ENCODE measurements at regions not wholly inside any gene's neighbourhood (a gene's known extent, or its start where the extent isn't known, plus 50 kb on each side); places are given as distances from the start of the nearest gene placed in this dataset.

DNA sequence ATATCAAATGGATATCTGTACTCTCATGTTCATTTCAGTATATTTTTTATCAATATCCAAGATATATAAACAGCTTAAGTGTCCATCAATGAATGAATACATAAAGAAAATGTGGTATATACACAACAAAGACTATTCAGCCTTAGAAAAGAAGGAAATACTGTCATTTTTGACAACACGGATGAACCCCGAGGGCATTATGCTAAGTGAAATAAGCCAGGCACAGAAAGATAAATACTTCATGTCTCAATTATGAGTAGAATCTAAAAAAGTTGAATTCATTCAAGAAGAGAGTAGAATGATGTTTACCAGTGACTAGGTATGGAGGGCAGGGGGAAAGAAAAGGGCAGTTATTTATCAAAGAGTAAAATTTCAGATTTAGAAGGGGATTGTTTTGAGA, 949.8 kb upstream of the TYRP1 start:
- no peak for TF ChIP-seq CTCF (conservative IDR thresholded peaks at IDR 0.05; ENCODE audit: low read length)
- TF ChIP-seq EZH2phosphoT487 (IDR thresholded peaks at IDR 0.05; ENCODE audit: borderline replicate concordance, low read depth, low read length): no peak

Data from OCI-LY7 (cell line).